Stimulated activated CD8-positive, alpha-beta memory T cell treated with anti-CD3 and anti-CD28 coated beads, Interleukin-4, amount 100 ng/mL, for 24 hours (primary cell): ENCODE measurements at regions not wholly inside any gene's neighbourhood (a gene's known extent, or its start where the extent isn't known, plus 50 kb on each side); places are given as distances from the start of the nearest gene placed in this dataset.
A peak's percentile ranks its signal among the peaks of the same experiment; 100 is the strongest.
"Not testable (repeated sequence)": the region's sequence is repeated elsewhere in the genome, so short reads cannot be mapped to it uniquely, and the experiment has no call there.

Experiments
- DNase-seq: peaks from one replicate; pipeline ENCODE4 v3.0.0-alpha.2; 2020; ENCODE audit warnings: low read depth

- DNase-seq = no peak
These were observed 300.0 kb upstream of the ALG10B start for GRCh38 chr12:38016602-38017001.

- no peak for DNase-seq
These were observed 290.7 kb upstream of the ALG10B start for GRCh38 chr12:38025916-38026315.

GRCh38 chr12:38053113-38053512 is 263.5 kb upstream of the ALG10B start:
- no peak for DNase-seq

- DNase-seq = no peak
These were observed 262.7 kb upstream of the ALG10B start for GRCh38 chr12:38053655-38054464.

- no peak for DNase-seq
These were observed 259.6 kb upstream of the ALG10B start for GRCh38 chr12:38056701-38057689.

GRCh38 chr12:38099686-38100085 is 216.9 kb upstream of the ALG10B start:
- no peak for DNase-seq

GRCh38 chr12:38101753-38102152 is 214.8 kb upstream of the ALG10B start:
- DNase-seq = no peak

- DNase-seq = no peak
These were observed 214.4 kb upstream of the ALG10B start for GRCh38 chr12:38102197-38102596.

GRCh38 chr12:38110026-38110699 is 206.4 kb upstream of the ALG10B start:
- no peak for DNase-seq

- DNase-seq = no peak
These were observed 202.6 kb upstream of the ALG10B start for GRCh38 chr12:38113991-38114390.

- no peak for DNase-seq
These were observed 199.6 kb upstream of the ALG10B start for GRCh38 chr12:38116968-38117367.

- DNase-seq = no peak
These were observed 197.9 kb upstream of the ALG10B start for GRCh38 chr12:38118632-38119031.

- DNase-seq = no peak
These were observed 196.1 kb upstream of the ALG10B start for GRCh38 chr12:38120438-38120837.

GRCh38 chr12:38123028-38123427 is 193.5 kb upstream of the ALG10B start:
- DNase-seq = not testable (repeated sequence)

- no peak for DNase-seq
These were observed 192.9 kb upstream of the ALG10B start for GRCh38 chr12:38123566-38124246.

GRCh38 chr12:38124247-38125012 is 192.1 kb upstream of the ALG10B start:
- DNase-seq = no peak

GRCh38 chr12:38132139-38132538 is 184.4 kb upstream of the ALG10B start:
- no peak for DNase-seq

GRCh38 chr12:38137287-38137686 is 179.3 kb upstream of the ALG10B start:
- DNase-seq = no peak

- no peak for DNase-seq
These were observed 178.9 kb upstream of the ALG10B start for GRCh38 chr12:38137716-38138115.

- DNase-seq = peak; percentile 36
These were observed 178.1 kb upstream of the ALG10B start for GRCh38 chr12:38138225-38139221.
